GM18520 (cell line): ENCODE measurements at regions not wholly inside any gene's neighbourhood (a gene's known extent, or its start where the extent isn't known, plus 50 kb on each side); places are given as distances from the start of the nearest gene placed in this dataset.
"Not testable (repeated sequence)": the region's sequence is repeated elsewhere in the genome, so short reads cannot be mapped to it uniquely, and the experiment has no call there.

Experiments used
- ATAC-seq: cut with Tn5 transposase; IDR thresholded peaks from one replicate; pipeline ENCODE4 v1.9.1; 2021; ENCODE audit not compliant: unreplicated experiment

DNA sequence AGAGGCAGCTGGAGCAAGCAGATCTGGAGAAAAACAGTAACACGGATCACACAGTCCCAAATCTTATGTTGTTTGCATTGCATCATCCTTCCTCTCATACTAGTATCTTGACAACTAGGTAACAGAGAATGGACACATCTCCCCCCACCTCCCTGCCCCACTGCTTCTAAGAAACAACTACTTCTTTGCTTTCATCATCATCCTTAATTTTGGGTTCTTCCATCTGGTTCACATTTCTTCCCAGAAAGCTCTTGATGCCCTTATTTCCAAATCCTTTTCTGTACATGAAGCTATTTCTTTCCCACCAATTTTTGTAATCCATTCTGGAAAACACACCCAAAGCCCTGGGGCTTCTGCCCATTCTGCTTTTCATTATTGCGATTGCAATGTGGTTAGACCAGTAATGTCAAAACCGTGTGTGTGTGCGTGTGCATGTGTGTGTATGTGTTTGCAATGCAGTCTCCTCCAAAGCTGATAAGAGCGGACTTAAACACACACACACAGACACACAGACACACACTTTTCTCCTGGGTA is 254.7 kb upstream of the SLC30A5 start:
- no peak for ATAC-seq

DNA sequence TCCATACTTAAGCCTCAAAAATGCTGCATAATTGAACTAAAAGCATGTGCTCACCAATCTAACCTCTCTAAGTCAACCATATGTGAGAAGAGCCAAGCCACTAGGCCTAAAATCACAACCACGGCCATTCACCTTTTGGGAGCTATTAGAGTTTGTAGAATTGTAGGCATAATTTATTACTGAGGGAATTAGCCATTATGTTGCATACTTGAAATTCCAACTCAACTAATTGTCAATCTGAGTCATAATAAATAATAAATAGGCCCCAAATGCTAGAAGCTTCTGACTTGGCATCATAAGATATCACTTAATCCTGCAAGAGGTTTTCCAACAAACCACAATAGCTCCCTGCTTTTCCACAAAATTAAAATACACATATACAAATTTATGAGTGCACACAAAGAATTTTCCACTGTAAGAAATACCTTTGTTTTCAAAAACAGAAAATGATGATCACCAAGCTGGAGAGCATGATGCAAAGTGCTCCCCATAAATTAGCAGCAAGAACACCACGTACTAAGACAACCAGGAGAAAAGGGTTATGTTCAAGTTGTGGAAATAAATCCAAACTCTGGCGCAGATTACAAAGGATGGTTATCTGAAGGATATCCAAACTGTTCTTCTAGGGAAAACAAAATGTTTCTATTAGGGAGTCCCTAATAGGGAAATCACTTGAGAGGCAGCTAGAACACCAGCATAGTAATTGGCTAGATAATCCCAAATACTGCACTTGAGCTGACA is 250.0 kb upstream of the SLC30A5 start:
- ATAC-seq, result no peak

GRCh38 chr5:68845131-68845530 is 248.7 kb upstream of the SLC30A5 start:
- ATAC-seq, result no peak

DNA sequence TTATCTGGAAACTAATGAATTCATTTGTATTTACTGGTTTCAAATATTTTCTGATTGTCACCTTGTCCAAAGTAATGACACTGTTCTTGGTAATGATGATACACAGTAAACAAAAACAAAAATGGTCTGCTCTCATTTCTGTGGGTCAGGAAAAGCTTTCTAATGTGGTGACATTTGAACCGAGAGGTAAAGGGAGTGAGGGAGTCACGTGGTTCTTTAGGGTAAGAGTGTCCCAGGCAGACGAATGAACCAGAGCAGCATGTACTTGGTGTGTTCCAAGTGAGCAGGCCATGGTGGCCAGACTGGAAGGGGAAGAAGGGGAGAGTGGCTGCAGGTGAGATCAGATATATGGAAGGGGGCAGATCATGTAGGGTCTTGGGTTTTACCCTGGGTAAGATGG is 247.0 kb upstream of the SLC30A5 start:
- no peak for ATAC-seq

- ATAC-seq, result no peak
Measured at GRCh38 chr5:68848091-68848490, 245.7 kb upstream of the SLC30A5 start.

DNA sequence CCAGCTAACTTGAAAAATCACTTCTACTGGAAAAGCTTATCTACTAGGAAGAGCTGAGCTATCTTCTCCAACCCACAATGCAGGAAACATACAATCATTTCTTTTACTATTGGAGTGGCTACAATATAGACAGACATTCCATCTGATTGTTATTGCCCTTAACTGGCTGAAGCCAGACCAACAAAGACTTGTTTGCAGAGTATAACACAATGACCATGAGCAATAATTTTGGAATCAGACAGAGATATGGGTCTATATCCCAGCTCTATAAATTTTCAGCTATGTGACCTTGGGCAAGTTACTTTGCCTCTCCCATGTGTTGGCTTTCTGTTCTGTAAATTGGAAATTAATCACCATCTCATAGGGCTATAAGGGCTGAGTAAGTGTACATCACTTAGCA is 244.7 kb upstream of the SLC30A5 start:
- ATAC-seq, result no peak

DNA sequence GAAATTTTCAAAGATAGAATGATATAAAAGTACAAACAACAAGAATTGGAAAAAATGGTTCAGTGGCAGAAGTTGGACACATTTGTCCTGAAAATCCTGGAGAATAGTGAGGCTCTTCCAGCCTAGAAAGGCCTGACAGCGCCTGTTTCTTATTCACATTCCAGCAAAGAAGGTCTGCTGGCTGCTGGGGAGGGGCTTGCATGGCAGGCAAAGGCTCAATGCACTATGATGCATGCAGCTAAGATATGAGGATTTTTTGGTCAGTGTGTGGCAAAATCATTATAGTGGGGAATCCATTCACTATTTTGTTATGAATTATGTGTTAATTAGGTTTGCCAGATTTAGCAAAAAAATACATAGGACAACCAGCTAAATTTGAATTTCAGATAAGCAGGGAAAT is 243.9 kb upstream of the SLC30A5 start:
- ATAC-seq, result no peak

- ATAC-seq, result no peak
Measured at GRCh38 chr5:68861099-68861498, 232.7 kb upstream of the SLC30A5 start.

DNA sequence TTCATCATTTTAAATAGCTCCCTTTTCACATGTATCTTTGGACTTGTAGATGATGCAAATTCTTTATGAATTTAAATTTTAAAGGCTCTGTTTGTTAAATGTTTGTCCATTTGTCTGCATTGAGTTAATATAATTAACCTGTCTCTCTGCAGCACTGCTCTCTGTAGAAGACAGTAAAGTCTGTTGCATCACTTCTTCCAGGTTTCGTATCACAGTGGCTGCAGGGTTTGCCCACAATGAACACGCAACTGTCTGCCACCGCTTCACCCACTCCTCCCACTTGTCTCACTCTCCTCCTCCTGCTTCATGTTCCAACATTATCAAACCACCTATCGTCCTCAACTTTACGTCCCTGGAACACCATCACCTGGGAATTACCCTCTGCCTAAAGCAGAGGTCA is 231.3 kb upstream of the SLC30A5 start:
- no peak for ATAC-seq

- ATAC-seq, result not testable (repeated sequence)
Measured at GRCh38 chr5:68865192-68865591, 228.6 kb upstream of the SLC30A5 start.

GRCh38 chr5:68872088-68872839 is 221.6 kb upstream of the SLC30A5 start:
- no peak for ATAC-seq

DNA sequence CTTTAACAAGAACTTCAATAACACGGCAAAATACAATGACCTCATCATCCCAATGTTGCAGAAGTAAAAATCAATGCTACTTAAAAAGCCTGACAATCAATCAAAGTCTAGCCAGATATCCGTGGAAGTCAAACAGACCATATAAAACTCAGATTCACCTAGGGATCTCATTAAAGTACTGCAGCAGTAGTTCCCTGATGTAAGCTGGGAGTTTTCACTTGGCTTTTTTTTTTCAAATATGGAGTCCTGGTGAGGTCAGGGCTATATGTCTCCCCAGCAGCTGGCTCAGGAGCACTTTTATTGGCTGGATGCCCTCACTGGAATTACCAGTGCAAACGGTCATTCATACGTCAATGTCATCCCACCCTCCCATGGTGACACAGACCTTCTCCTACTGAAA is 220.6 kb upstream of the SLC30A5 start:
- no peak for ATAC-seq

DNA sequence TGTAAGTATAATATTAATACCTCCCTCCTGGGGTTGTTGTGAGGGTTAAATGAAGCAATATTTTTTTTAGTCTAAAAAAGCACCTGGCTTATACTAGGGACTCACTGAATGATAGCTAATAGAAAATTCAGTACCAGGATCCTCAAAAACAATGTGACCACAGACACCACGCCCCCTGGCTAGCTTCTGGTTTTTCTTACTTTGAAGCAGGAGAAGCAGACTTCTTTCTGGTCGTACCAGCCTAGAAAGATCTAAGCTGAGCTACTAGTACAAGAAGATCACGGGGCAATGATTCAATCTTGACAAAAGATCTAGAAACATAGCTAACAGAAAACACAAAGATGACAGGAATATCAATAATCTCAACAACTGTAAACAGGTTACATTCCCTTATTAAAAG is 218.5 kb upstream of the SLC30A5 start:
- ATAC-seq, result no peak

DNA sequence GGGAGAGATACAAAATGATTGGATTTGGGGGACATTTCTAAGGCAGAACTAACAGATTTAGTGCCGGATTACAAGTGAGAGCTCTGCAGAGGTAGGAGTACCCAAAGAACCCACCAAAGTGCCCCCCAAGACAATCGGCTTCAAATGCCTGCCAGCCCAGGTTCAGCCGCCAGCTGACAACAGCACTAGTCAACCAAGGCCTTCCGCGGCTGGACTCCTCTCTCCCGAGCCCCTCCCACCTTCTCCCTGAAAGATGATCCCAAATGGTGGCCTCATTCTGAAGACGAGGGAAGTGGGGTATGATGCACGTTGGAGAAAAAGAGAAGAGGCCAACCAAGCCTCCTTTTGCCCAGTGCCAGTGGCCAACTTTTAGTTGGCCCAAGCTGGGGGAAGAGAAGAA is 210.4 kb upstream of the SLC30A5 start:
- ATAC-seq, result no peak

DNA sequence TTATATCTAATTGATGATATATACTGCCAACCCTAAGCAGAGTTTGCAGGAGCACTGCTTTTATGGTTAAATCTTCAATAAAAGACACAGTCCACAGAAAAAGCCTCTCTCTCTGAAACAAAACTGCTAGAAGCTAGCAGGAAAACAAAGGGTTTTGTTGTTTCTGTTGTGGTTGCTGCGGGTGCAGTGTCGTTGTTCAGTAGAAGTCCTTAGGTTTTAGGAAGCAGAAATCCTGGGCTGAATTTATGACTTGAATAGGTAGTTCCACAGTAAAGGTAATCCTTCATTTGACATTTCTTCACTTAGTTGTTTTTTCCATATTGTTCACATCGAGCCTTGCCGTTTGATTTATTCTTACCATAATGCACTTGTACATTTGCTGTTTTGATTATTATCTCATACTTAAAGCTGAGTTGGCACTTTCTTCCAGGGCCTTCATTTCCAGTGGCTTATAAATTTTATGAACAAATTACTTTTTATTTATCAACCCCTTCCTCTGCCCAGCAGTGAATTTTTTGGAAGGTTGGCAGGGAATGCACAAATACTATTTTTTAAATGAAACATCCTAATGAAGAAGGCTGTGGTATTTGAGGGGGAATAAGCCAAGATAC is 209.6 kb upstream of the SLC30A5 start:
- ATAC-seq, result no peak

GRCh38 chr5:68884883-68885282 is 208.9 kb upstream of the SLC30A5 start:
- no peak for ATAC-seq

GRCh38 chr5:68886814-68887213 is 207.0 kb upstream of the SLC30A5 start:
- no peak for ATAC-seq

DNA sequence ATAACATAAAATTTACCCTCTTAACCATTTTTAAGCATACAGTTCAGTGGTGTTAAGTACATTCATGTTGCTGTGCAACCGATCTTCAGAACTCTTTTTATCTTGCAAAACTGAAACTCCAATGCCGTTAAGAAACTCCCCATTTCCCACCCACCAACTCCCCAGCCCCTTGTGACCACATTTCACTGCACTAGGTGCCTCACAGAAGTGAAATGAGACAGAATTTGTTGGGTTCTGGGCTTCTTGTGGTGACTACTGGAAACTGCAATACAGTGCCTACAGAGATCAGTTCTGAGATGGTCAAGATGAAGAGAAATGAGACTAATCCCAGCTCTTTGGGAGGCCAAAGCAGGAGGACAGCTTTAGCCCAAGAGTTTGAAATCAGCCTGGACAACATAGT is 202.1 kb upstream of the SLC30A5 start:
- ATAC-seq, result no peak

DNA sequence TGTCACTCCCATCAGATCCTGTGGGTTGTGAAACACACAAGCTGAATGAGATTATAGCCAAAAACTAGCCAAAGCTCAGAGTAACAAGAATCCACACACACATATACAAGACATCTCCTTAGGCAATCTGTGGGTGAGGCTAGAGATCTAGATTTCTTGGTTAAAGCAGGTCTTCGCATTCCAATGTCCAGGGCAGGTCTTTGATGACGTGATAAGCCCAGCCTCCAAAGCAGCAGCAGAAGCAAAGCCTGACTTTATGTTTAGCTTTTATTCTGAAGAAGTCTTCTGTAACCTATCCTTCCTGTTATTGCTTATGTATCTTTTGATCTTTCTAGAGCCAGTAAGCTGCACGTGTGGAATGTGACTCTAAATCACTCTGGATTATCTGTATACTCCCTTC is 199.1 kb upstream of the SLC30A5 start:
- ATAC-seq, result no peak

DNA sequence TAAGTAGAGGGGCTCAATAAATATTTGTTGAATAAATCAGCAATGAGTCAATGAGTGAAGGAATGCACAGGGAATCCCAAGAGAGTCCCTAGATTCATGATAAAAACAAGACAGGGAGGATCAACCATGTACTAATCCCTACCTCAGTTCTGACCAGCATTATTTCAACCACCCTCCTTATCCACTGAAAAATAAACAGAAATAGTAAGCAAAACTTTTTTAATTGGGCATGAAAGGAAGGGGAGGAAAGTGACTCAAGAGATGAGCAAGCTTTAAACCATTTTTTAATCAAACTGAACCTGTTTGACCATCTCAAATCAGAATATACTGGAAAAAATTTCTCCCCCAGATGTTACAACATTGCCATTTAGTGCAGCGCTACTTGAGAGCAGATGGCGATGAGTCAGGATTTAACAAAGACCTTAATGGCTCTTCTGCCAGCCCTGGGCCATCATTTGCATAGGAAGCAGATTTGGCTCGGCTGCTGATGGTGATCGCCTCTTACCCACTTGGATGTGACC is 194.8 kb upstream of the SLC30A5 start:
- ATAC-seq, result no peak

GRCh38 chr5:68911840-68912690 is 181.7 kb upstream of the SLC30A5 start:
- ATAC-seq, result no peak
